HUES64 (cell line): ENCODE measurements at regions not wholly inside any gene's neighbourhood (a gene's known extent, or its start where the extent isn't known, plus 50 kb on each side); places are given as distances from the start of the nearest gene placed in this dataset.

ENCODE experiments used
- H3K27ac ChIP-seq: 2 replicates; pipeline ENCODE4 v1.7.0; 2013; ENCODE audit warnings: low read depth, low read length, inconsistent platforms
- H3K27me3 ChIP-seq: 2 replicates; pipeline ENCODE4 v1.6.1; 2013; ENCODE audit warnings: mild to moderate bottlenecking, low read length; ENCODE audit not compliant: insufficient read depth
- H3K36me3 ChIP-seq: 2 replicates; pipeline ENCODE4 v1.6.1; 2013; ENCODE audit warnings: mild to moderate bottlenecking, low read length; ENCODE audit not compliant: insufficient read depth
- H3K4me1 ChIP-seq: 2 replicates; pipeline ENCODE4 v1.6.1; 2013; ENCODE audit warnings: mild to moderate bottlenecking, low read length, moderate library complexity; ENCODE audit not compliant: insufficient read depth
- H3K4me3 ChIP-seq: 2 replicates; pipeline ENCODE4 v1.5.1; 2013; ENCODE audit warnings: mild to moderate bottlenecking, low read length, moderate library complexity
- H3K9ac ChIP-seq: 2 replicates; pipeline ENCODE4 v1.6.1; 2013; ENCODE audit warnings: mild to moderate bottlenecking, low read depth, low read length
- H3K9me3 ChIP-seq: 2 replicates; pipeline ENCODE4 v1.6.1; 2013; ENCODE audit warnings: low read depth, low read length; ENCODE audit not compliant: insufficient read depth
- WGBS: fragments of 150-250, 120-280 bp; methylation state at CpG from one replicate; pipeline ENCODE4 v1.1.7; 2013; ENCODE audit warnings: missing lambda C conversion rate; 5-methylcytosine and 5-hydroxymethylcytosine counted together

DNA sequence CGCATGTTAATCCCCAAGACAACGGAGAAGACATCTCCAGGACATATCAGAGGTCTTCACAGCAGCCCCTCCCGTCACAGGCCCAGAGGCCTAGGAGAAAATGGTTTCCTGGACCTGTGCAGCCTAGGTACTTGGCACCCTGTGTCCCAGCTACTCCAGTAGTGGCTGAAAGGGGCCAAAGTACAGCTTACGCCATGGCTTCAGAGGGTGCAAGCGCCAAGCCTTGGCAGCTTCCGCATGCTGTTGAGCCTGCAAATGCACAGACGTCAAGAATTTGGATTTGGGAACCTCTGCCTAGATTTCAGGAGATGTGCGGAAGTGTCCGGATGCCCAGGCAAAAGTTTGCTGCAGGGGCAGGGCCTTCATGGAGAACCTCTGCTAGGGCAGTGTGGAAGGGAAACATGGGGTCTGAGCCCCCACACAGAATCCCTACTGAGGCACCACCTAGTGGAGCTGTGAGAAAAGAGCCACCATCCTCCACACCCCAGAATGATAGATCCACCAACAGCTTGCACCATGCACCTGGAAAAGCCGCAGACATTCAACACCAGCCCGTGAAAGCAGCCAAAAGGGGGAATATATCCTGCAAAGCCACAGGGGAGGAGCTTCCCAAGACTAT, 159.3 kb upstream of the COX10 start:
- peaks cover 2% of the 10 kb centered on the region; the same call in 1 of the 2 replicates for H3K4me1 ChIP-seq
- no peaks in the 10 kb centered on the region for H3K36me3 ChIP-seq
- WGBS: 94% methylated on average over 11 of the region's 11 CpGs
- H3K9ac ChIP-seq: no peak overlapping the region
- no peaks in the 10 kb centered on the region for H3K27me3 ChIP-seq
- no peak overlapping the region for H3K4me3 ChIP-seq
- 0 out of 2 replicates have a peak, but pooled peaks cover 3% of the 10 kb centered on the region for H3K9me3 ChIP-seq
- no peak overlapping the region for H3K27ac ChIP-seq

DNA sequence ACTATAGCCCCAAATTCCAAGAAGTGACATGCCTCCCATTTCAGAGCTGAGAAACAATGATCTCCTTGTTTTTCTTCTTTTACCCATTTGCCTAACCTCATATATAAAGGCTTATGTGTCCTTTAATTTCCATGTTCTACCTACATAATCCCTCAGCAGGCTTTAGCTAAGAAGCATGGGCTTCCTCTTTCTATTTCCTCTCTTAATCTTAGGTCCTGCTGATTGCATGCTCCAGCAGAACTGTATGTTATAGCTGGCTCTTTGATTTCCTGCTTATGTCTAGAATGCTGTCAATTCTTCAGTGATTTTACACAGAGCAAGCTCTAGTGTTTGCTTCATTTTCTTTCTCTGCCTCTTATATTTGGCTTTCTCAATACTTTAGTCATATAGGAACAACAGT, 151.7 kb upstream of the COX10 start:
- no peaks in the 10 kb centered on the region for H3K36me3 ChIP-seq
- no peak overlapping the region for H3K9ac ChIP-seq
- H3K9me3 ChIP-seq: 0 out of 2 replicates have a peak, but pooled peaks cover 3% of the 10 kb centered on the region
- peaks cover 8% of the 10 kb centered on the region; the same call in 1 of the 2 replicates for H3K4me1 ChIP-seq
- H3K27me3 ChIP-seq: no peaks in the 10 kb centered on the region
- H3K27ac ChIP-seq: no peak overlapping the region
- no peak overlapping the region for H3K4me3 ChIP-seq

DNA sequence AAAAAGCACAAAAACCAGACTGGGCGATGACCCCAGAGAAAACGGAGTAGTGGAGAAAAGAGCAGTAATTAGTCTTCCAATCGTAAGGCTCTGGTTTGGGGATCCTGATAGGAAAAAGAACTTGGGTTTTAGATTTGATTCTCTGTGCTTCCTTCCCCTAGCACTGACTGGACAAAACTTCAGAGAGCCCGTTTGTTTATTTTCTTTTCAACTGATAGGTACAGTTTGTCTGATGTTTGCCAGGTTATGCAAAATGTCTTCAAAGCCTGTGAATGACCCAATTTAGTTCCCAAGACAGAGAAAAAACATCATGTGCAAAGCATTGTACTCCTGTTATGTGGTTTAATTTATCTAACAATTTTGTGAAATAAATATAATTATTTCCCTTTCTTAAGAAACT, 151.1 kb upstream of the COX10 start:
- H3K4me3 ChIP-seq: no peak overlapping the region
- H3K9me3 ChIP-seq: no peaks in the 10 kb centered on the region
- H3K36me3 ChIP-seq: no peaks in the 10 kb centered on the region
- WGBS: 88% methylated on average over 4 of the region's 4 CpGs
- H3K27ac ChIP-seq: no peak overlapping the region
- peaks cover 8% of the 10 kb centered on the region; the same call in 1 of the 2 replicates for H3K4me1 ChIP-seq
- no peaks in the 10 kb centered on the region for H3K27me3 ChIP-seq
- no peak overlapping the region for H3K9ac ChIP-seq

DNA sequence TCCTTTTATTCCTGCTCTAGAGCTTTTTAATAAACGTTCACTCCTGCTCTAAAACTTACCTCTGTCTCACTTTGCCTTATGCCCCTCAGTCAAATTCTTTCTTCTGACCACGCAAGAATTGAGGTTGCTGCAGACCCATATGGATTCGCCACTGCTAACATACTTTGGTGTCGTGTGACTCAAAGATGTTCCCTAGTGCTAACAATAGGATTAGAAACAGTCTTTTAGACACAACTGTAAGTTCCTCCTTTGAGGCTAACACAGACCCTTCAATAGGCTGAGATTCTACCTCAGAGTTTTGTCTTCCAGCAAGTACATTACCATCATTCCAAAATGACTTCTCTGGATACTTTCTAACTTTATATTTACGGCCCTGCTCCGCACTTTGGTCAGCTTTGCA, 149.5 kb upstream of the COX10 start:
- Histone ChIP-seq H3K9me3 (no peaks in the 10 kb centered on the region), H3K36me3 (no peaks in the 10 kb centered on the region), H3K27ac (no peak overlapping the region), H3K4me1 (peaks cover 8% of the 10 kb centered on the region; the same call in 1 of the 2 replicates), H3K9ac (no peak overlapping the region), H3K4me3 (no peak overlapping the region), H3K27me3 (no peaks in the 10 kb centered on the region)
- whole genome bisulfite sequencing: 94% methylated on average over 6 of the region's 6 CpGs

DNA sequence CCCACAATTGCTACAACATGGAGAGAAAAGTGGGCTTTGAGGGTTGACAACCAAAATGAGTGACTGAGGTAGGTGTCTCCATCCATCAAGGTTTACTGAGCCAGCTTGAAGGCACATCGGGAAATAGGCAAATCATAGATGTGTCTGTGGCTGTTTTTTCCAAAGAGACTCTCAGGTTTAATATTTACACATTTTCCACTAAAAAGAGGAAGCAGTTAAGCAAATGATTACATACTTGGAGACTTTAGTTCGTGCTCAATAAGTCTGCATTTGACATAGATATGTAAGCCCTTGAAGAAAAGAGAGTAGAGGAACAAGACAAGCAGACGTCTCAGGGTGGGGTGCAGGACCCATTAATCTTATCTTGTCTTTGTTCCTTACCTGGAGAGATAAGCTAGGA, 148.9 kb upstream of the COX10 start:
- Histone ChIP-seq H3K4me1 (0 out of 2 replicates have a peak, but pooled peaks cover 2% of the 10 kb centered on the region), H3K27me3 (no peaks in the 10 kb centered on the region), H3K9me3 (no peaks in the 10 kb centered on the region), H3K9ac (no peak overlapping the region), H3K36me3 (no peaks in the 10 kb centered on the region), H3K4me3 (no peak overlapping the region), H3K27ac (no peak overlapping the region)
- 85% methylated on average over 3 of the region's 3 CpGs for WGBS

DNA sequence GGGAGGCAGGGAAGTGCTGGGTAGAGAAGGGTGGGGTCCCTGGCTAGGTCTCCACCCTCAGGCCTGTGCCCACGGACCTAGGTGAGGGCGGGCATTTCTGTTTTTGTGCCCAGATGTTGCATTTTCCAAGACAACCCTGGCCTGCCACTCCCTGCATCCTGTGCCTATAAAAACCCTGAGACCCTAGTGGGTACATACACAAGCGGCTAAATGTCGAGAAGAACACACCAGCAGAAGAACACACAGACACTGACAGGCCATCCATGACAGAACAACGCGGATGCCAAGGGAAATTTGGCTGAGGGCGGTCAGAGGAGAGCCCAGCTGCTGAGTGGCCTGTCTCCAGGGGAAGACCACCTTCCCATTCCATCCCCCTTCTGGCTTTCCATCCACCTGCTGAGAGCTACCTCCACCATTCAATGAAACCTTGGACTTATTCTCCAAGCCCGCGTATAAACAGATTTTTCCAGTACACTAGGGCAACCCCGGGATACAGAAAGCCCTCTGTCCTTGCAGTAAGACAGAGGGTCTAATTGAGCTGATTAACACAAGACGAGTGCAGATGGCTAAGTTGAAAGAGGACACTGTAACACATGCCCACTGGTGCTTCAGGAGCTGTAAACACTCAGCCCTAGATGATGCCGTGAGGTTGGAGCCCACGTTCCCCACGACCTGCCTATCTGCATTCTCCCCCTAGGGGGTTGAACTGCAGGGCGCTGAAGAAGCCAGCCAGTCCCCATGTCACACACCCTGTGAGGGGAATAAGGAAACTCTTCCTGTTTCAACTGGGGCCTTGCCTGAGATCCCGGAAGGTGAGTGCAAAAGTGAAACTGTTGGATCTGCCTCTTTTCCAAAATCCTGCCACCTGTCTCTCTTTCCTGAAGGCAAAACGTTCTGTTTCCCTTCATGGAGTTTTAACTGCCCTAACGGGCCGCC, 147.2 kb upstream of the COX10 start:
- WGBS: 78% methylated on average over 19 of the region's 19 CpGs
- H3K27me3 ChIP-seq: no peaks in the 10 kb centered on the region
- H3K9ac ChIP-seq: no peak overlapping the region
- no peaks in the 10 kb centered on the region for H3K4me1 ChIP-seq
- no peak overlapping the region for H3K27ac ChIP-seq
- H3K36me3 ChIP-seq: no peaks in the 10 kb centered on the region
- H3K4me3 ChIP-seq: no peak overlapping the region
- H3K9me3 ChIP-seq: no peaks in the 10 kb centered on the region

DNA sequence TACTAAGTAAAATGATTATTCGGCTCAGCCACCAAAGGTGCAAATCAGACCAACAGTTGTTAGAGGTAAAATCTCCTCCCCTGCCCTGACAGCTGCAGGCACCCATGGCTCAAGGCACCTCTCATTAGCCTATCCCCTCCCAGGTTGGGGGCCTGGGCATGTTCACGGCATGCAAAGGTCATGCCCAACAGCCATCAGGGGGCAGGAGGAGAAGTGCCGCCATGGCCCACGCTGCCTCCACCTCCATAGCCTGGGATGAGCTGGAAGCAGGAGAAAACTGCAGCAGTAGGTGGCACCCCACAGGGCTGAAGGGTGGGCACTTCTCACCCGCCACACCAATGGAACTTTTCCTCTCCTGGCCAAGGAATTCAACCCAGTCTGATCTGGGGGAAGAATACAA, 146.4 kb upstream of the COX10 start:
- no peak overlapping the region for H3K27ac ChIP-seq
- H3K4me3 ChIP-seq: no peak overlapping the region
- 78% methylated on average over 5 of the region's 5 CpGs for WGBS
- no peaks in the 10 kb centered on the region for H3K9me3 ChIP-seq
- no peak overlapping the region for H3K9ac ChIP-seq
- H3K36me3 ChIP-seq: no peaks in the 10 kb centered on the region
- H3K4me1 ChIP-seq: no peaks in the 10 kb centered on the region
- H3K27me3 ChIP-seq: no peaks in the 10 kb centered on the region

DNA sequence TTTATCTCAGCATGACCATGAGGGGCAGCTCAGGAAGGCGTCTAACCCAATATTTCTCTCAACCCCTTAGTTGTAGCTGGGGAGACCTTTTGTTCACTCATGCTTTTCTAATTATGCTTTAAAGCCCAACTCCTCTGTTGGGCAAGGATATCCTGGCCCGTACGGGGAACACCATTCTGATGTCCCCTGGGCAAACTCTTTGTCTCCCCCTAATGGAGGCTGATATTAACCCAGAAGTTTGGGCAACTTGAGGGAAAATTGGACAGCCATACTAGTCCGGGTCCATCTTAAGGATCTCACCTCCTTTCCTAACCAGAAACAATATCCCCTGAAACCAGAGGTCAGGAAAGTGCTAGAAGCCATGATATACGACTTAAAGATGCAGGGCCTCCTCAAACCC, 143.7 kb upstream of the COX10 start:
- no peaks in the 10 kb centered on the region for H3K36me3 ChIP-seq
- no peaks in the 10 kb centered on the region for H3K9me3 ChIP-seq
- no peak overlapping the region for H3K9ac ChIP-seq
- no peak overlapping the region for H3K27ac ChIP-seq
- H3K27me3 ChIP-seq: no peaks in the 10 kb centered on the region
- no peaks in the 10 kb centered on the region for H3K4me1 ChIP-seq
- no peak overlapping the region for H3K4me3 ChIP-seq
- WGBS: 96% methylated on average over 5 of the region's 5 CpGs

DNA sequence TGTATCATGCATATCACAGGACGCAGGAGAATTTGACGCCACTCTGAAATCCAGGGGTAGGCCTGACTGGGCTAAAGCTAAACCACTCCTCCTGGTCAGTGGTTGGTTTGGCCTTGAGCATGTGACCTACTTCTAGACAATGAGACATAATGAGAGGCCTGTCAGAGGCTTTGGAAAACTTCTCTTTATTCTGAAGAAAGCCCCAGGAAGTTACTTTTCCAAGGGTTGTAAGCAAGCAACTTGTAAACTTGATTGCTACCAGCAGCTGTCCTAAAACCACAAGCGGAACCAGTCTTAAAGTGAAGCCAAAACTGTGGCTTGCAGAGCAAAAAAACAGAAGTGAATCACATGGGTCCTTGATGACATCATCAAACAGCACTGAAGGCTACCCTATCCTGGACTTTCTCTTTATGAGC, 138.2 kb upstream of the COX10 start:
- no peaks in the 10 kb centered on the region for H3K36me3 ChIP-seq
- H3K9me3 ChIP-seq: no peaks in the 10 kb centered on the region
- H3K27ac ChIP-seq: no peak overlapping the region
- no peaks in the 10 kb centered on the region for H3K27me3 ChIP-seq
- H3K9ac ChIP-seq: no peak overlapping the region
- H3K4me1 ChIP-seq: peaks cover 11% of the 10 kb centered on the region; the same call in 1 of the 2 replicates
- 92% methylated on average over 3 of the region's 3 CpGs for WGBS
- H3K4me3 ChIP-seq: no peak overlapping the region

DNA sequence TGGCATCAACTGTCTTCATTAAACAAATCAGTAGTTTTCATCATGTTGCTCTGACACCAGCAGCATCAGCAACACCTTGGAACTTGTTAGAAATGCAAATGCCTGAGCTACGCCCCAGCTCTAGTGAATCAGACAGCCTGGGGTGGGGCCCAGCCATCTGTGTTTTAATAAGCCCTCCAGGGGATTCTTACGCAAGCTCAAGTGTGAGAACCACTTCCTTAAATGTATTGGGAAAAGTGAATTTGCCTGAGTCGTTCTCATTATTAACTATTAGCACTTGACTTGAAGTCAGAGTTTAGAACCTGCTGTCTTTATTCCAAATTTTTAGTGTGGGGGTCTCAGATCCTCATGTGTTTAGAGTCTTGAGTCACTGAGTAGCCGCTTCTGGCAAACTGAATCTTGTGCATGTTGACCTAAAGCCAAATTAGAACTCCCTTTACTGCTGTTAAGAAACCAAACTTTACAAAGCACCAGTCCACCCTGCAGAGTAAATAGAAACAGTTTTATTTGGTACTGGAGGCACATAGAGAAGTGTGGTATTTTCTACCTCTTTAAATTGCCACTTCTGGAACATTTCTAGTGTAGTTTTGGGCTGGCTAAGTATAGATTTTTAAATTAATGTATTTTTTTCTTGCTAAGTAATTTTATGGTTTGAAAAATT, 137.4 kb upstream of the COX10 start:
- Histone ChIP-seq H3K36me3 (no peaks in the 10 kb centered on the region), H3K27me3 (no peaks in the 10 kb centered on the region), H3K9me3 (no peaks in the 10 kb centered on the region), H3K9ac (no peak overlapping the region), H3K4me3 (no peak overlapping the region), H3K27ac (no peak overlapping the region), H3K4me1 (peaks cover 11% of the 10 kb centered on the region; the same call in 1 of the 2 replicates)
- WGBS: 55% methylated on average over 4 of the region's 4 CpGs
